ENCODE measurements at regions not wholly inside any gene's neighbourhood (a gene's known extent, or its start where the extent isn't known, plus 50 kb on each side); places are given as distances from the start of the nearest gene placed in this dataset.
"Not testable (repeated sequence)": the region's sequence is repeated elsewhere in the genome, so short reads cannot be mapped to it uniquely, and the experiment has no call there.

GRCh38 chr3:91497712-91498111 lies 2390.3 kb downstream of the EPHA3 start:
- TF ChIP-seq CTCF (IDR thresholded peaks at IDR 0.05); ZFX (IDR thresholded peaks at IDR 0.05; ENCODE audit: borderline replicate concordance): not testable (repeated sequence)

Data from 22Rv1 (cell line).